Kidney epithelial cell (primary cell): ENCODE measurements at regions not wholly inside any gene's neighbourhood (a gene's known extent, or its start where the extent isn't known, plus 50 kb on each side); places are given as distances from the start of the nearest gene placed in this dataset.

Source experiments
- DNase-seq: peaks from one replicate; pipeline ENCODE4 v3.0.0-alpha.2; 2010; ENCODE audit warnings: low read depth
- H3K27me3 ChIP-seq: 2 replicates; pipeline ENCODE4 v1.6.0; 2011; ENCODE audit warnings: low read length; ENCODE audit not compliant: control insufficient read depth, insufficient read depth
- H3K36me3 ChIP-seq: 2 replicates; pipeline ENCODE4 v1.5.1; 2011; ENCODE audit warnings: low read length; ENCODE audit not compliant: control insufficient read depth, insufficient read depth
- H3K4me3 ChIP-seq: 2 replicates; pipeline ENCODE4 v1.5.1; 2011; ENCODE audit warnings: low read depth, mild to moderate bottlenecking, control low read depth, low read length
- TF ChIP-seq, protein P1 (sequence below): IDR thresholded peaks from 2 replicates; pipeline ENCODE4 v1.5.1; 2011; ENCODE audit warnings: mild to moderate bottlenecking, moderate library complexity, low read length, control low read depth, inconsistent platforms; ENCODE audit not compliant: insufficient read depth, poor library complexity, severe bottlenecking

DNA sequence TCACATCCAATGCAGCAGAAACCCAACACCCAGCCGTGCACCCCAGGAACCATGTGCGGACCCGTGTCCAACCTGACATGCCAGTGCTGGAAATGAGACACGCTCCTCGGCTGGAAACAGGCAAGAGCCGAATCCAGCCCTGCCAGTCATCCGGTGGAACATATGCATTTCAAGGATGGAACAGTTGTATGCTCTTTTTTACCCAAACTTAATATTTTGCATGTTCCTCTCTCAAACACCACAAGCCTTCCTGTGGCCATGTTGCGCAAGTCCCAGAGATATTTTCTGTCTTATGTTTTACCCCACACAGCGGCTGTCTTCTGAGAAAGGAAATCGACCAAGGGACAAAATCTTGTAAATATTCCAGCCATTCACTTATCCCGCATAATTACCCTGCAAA lies 196.9 kb downstream of the BCL11B start:
- TF ChIP-seq, protein P1, sequence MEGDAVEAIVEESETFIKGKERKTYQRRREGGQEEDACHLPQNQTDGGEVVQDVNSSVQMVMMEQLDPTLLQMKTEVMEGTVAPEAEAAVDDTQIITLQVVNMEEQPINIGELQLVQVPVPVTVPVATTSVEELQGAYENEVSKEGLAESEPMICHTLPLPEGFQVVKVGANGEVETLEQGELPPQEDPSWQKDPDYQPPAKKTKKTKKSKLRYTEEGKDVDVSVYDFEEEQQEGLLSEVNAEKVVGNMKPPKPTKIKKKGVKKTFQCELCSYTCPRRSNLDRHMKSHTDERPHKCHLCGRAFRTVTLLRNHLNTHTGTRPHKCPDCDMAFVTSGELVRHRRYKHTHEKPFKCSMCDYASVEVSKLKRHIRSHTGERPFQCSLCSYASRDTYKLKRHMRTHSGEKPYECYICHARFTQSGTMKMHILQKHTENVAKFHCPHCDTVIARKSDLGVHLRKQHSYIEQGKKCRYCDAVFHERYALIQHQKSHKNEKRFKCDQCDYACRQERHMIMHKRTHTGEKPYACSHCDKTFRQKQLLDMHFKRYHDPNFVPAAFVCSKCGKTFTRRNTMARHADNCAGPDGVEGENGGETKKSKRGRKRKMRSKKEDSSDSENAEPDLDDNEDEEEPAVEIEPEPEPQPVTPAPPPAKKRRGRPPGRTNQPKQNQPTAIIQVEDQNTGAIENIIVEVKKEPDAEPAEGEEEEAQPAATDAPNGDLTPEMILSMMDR: no peak
- Histone ChIP-seq H3K27me3 (no peaks in the 10 kb centered on the region), H3K4me3 (no peak overlapping the region), H3K36me3 (no peaks in the 10 kb centered on the region)
- no peak for DNase-seq

DNA sequence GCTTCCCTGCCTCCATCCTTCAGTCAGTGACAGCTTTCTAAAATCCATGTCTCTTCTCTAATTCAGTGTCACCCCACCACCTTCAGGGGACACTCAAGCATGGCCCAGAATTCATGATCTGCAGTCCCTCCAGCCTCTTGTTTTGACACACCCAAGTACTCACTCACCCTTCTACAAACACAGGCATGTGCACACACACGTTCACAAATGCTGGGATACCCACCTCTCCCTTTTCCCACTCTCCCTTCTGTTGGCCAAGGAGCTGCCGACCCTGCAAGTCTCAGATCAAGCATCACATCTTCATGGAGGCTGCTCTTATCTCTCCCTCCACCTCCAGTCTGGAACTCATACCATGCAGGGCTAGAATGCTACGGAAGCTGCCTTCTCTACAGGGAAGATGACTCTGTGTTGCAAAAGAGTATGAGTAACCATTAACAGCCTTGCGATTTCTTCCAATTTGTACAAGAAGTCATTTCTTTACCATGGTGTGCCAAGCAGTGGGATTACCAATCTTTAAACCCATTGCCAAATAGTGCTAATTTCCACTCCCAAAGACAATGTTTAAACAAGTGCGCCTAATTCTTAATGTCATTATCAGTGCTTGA lies 196.1 kb downstream of the BCL11B start:
- Histone ChIP-seq H3K36me3 (no peaks in the 10 kb centered on the region), H3K4me3 (no peak overlapping the region), H3K27me3 (no peaks in the 10 kb centered on the region)
- TF ChIP-seq, protein P1: no peak
- no peak for DNase-seq

DNA sequence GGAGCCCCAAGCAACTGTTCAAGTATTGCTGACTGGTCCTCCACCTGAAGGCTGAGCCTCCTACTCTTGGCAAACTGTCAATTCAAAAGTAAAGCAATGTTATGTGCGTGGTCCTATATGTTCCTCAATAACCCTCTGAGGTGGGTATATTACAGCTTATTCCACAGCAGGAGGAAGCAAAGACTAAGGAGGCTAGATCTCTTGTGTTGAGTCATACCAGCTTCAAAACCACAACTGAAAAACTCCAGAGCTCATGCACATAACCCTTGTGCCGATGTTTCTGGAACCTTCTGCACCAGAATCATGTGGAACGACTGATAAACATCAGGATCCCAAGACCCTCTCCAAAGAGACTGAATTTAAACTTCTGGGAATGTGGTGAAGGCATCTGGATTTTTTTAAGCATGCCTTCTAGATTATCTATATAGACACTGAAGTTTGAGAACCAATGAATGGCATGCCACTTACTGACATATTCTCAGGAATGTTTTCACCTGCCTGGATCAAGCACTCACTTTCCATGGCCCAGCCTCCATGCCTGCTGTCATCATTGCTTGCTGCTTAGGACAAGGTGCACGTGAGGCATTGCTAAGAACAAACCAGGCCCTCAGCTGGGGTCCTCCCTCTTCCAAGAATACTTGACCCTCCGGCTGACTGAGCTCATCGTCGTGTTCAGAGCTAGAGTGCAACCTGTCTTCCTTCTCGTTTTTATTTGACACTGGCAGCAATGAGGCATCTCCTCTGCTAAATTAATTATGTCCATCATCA lies 194.7 kb downstream of the BCL11B start:
- Histone ChIP-seq H3K36me3 (no peaks in the 10 kb centered on the region), H3K27me3 (no peaks in the 10 kb centered on the region), H3K4me3 (no peak overlapping the region)
- DNase-seq: no peak
- TF ChIP-seq, protein P1: no peak

DNA sequence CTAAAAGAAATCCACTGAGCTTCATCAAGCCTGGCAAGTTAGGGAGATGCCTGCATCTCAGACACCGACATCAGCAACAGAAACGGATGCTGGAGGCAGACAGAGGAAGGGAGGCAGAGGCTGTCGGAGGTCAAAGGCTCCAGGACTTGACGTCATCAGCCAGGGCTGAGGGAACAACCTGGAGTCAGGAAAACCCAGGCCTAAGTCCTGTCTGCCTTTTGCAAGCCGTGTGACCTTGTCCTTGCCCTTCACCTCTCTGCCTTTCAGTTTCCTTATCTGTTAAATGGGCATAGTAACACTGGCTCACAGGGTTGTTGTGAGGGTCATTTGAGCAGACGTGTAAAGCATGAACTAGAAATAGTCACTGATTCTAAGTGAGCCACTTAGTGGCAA lies 194.2 kb downstream of the BCL11B start:
- no peak for DNase-seq
- no peaks in the 10 kb centered on the region for H3K27me3 ChIP-seq
- no peak overlapping the region for H3K4me3 ChIP-seq
- TF ChIP-seq, protein P1: no peak
- H3K36me3 ChIP-seq: no peaks in the 10 kb centered on the region

DNA sequence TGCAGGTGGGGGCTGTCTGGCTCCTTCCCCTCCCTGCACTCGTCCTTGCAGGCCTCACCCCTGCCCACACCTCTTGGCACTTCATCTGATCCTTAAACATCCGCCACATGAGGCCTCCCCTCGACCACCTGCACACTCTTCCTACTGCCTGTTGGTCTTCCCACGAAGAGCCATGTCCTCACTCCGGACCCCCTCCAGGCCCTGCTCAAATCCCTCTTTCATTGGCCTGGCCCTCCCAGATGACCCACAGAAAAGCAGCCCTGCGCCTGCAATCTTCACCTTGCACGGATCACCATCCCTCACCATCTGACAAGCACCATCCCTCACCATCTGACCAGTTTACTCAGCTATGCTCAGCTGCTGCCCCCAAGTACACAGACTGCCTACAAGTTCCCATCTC lies 193.6 kb downstream of the BCL11B start:
- no peaks in the 10 kb centered on the region for H3K27me3 ChIP-seq
- no peak for DNase-seq
- TF ChIP-seq, protein P1: no peak
- H3K4me3 ChIP-seq: no peak overlapping the region
- no peaks in the 10 kb centered on the region for H3K36me3 ChIP-seq

DNA sequence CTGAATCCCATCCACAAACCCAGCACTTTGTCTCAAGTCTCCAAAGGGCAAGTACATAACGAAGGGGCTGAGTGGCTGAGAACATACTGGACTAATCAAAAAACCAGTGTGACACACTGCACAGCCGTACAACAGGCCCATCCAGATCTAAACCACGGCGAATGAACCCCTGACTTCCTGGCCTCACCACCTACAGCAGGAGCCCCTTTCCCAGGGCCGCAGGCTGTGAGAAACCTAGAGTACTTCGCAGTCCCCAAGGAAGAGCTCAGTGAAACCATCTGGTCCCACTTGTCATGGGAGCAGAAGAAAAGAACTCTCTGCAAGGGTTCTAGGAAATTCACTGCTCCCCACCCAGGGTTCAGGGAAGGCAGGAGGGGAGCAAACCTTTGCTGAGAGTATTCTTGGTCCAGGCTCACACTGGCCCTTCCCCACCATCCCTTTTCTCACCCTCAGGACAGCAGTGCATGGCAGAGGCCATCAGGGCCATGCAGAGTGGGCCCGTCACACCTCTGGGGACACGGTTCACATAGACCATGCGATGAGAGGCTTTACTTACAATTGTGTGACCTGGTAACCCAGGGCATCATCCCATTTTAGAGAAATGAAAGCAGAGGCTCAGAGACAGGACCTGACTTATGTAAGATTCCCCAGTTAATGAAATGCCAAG lies 192.8 kb downstream of the BCL11B start:
- no peak overlapping the region for H3K4me3 ChIP-seq
- TF ChIP-seq, protein P1: no peak
- H3K27me3 ChIP-seq: no peaks in the 10 kb centered on the region
- DNase-seq: no peak
- H3K36me3 ChIP-seq: no peaks in the 10 kb centered on the region
